GM21737 (cell line): ENCODE measurements at regions not wholly inside any gene's neighbourhood (a gene's known extent, or its start where the extent isn't known, plus 50 kb on each side); places are given as distances from the start of the nearest gene placed in this dataset.
"Not testable (repeated sequence)": the region's sequence is repeated elsewhere in the genome, so short reads cannot be mapped to it uniquely, and the experiment has no call there.

Experiments used
- ATAC-seq: cut with Tn5 transposase; IDR thresholded peaks from one replicate; pipeline ENCODE4 v1.9.1; 2021; ENCODE audit warnings: mild to moderate bottlenecking, moderate library complexity; ENCODE audit not compliant: unreplicated experiment

DNA sequence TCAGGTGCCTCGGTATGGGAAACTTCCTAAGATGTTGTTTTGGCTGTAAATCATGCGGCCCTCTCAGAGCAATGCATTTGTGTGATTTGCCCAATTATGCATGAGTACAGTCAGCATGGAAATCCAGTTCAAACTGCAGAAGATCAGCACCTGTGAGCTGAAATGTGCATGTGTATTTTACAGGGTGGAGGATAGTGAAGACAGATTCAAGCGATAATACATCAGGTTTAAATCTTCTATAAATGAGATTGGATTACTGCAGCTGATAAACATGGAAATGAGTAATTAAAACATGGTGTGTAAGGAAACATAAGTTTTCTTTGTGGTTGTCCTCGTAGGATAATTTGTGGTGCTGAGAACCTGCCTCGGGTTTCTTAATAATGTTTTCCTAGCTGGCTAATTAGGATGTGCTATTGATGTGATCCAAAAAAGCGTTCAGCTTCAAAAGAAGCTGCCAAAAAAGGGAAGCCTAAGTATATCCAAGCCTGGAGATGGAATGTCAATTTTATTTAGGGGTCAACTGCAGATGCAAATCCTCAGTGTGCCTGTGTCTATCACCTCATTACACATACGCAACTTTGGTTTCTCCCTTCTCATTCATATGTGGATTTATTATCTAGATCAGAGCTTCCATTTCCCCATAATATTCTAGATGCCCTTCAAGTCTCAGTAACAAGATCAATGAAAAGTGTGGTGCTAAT, 117.1 kb upstream of the CCDC28A start:
- ATAC-seq, result no peak

GRCh38 chr6:138657065-138657425, 116.5 kb upstream of the CCDC28A start:
- no peak for ATAC-seq

DNA sequence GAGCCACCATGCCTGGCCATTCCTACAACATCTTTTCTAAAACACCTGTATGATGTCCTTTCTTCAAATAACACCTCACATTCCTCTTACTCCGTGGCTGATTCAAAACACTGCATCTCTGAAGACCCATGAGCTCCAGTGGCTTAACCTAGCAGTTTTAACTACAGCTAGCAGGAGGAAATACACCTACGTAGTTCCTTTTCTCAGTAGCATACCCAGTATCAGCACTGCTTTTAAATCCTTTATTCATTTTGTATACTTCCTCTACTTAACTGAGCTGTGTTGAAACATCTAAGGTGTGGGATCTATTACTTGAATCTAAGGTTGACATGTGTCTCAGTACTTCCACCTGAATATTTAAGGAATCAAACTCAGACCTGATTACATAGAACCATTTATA, 113.6 kb upstream of the CCDC28A start:
- no peak for ATAC-seq

DNA sequence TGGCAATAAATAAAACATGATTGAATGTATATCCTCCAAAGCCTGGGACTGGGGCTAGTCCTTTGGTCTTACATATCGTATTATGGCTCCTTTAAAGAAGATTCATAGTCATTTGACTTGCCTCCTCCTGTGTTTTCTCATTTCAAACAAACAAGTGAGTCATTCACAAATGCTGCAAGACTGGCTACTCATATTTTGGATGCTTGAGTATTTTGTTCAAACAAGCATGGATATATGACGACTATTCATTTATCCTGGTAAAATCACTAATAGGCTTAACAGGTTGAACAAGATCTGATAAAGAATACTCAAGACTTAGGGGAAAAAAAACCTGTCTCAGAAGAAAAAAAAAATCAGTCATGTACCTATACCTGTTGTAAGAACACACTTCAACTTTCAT, 111.1 kb upstream of the CCDC28A start:
- ATAC-seq, result no peak

DNA sequence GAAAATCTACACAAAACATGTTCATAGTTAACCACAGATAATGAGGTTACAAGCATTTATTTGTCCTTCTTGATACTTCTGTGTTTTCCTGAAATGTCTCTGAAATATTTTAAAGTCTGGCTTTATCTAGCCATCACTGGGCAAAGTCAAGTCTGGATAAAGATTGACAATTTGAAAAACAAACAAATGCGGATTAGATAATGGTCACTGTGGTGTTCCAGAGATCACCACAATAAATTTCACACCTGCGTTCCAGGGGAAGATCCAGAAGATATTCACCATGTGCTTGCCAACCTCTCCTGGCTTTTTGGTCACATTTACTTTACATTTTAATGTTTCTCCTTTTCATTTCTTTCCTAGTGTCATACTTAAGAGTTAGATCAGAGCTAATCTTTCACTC, 109.7 kb upstream of the CCDC28A start:
- no peak for ATAC-seq

GRCh38 chr6:138664745-138665144, 108.8 kb upstream of the CCDC28A start:
- ATAC-seq, result no peak

GRCh38 chr6:138666636-138667035, 106.9 kb upstream of the CCDC28A start:
- ATAC-seq, result no peak

DNA sequence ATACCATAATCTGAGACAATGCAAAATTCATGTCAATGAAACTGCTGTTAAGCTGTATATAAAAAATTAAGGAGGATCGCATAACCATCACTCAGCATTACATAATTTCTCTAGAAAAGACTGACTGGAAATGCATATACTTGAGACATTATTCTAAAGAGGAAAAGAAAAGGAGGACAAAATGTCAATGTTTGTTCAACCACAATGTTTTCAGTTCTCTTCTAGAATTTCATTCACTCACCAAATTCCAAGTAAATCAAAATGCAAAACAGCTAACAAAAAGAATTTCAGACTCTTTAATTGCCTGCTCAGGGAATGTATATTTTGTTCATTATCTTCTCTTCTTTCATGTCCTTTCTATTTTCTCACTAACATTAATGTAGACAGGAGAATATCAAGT, 106.2 kb upstream of the CCDC28A start:
- no peak for ATAC-seq

DNA sequence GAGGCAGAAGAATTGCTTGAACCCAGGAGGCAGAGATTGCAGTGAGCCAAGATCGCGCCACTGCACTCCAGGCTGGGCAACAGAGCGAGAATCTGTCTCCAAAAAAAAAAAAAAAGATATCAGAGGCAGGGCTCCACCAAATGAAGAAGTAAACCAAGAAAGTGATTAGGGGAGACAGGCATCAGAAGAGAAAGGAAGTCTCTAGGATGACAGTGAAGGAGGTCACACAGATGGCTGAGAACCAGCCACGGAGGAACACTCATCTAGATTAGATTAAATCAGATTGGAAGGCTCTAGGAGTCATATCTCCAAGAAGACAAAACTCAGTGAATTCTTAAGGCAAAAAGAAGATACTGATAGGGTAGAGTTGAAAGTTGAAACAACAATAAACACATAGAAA, 102.2 kb upstream of the CCDC28A start:
- ATAC-seq, result no peak

GRCh38 chr6:138673346-138674014, 100.1 kb upstream of the CCDC28A start:
- ATAC-seq, result no peak

DNA sequence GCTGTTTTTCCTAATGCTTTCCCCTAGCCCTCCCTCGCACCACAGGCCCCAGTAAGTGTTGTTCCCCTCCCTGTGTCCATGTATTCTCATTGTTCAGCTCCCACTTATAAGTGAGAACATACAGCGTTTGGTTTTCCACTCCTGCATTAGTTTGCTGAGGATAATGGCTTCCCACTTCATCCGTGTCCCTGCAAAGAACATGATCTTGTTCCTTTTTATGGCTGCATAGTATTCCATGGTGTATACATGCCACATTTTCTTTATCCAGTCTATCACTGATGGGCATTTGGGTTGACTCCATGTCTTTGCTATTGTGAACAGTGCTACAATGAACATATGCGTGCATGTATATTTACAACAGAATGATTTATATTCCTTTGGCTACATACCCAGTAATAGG, 99.1 kb upstream of the CCDC28A start:
- not testable (repeated sequence) for ATAC-seq

DNA sequence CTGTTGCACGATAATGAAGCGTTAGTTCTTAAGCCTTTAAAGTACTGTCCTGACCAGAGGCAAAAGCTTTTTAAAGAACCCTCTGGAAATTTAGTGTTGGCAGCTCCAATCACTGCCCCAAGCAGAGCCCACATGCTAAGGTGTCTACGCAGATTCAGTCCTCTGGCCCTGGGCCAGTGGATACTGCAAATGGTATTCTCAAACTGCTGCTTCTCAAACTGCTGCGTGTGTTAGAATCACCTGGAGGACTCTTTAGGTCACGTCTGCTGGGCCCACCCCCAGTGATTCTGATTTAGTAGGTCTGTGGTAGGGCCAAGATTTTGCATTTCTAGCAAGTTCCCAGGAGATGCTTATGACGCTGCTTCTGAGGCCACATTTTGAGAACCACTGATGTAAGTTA, 96.0 kb upstream of the CCDC28A start:
- ATAC-seq, result no peak

- no peak for ATAC-seq
Measured at GRCh38 chr6:138678168-138678567, 95.4 kb upstream of the CCDC28A start.

DNA sequence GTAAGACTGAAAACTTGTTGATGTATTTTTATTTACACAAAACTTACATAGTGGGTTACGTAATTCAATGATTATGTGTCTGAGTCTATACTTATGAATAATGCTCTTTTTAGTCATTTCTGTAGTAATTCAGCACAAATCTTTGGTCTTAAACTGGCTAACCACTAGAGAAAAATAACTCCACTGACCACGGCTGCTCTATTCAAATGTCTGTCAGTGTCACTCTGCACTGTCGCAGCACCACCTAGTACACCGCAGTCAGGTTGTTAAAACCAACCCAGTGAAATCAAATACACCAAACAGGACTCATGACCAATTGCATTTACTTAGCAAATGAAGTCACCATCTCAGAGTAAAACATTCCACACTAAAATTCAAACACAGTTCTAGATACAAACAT, 93.5 kb upstream of the CCDC28A start:
- ATAC-seq, result no peak

DNA sequence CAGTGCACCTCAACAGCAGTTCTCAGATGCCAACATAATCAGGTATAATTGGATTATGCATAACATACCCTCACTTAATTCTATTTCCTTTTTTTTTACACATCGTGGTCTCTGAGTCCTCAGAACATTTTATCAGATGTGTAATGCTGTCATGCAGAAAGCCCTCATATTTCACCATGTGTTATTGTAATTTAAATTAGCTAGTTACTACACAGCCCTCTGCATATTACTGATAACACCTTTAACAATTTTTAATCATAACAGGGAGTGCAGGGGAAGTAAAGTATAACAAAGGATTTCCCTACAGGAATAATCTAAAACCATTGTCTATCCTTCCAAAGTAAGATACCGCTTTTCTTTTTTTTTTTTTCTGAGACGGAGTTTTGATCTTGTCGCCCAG, 91.9 kb upstream of the CCDC28A start:
- ATAC-seq, result no peak

GRCh38 chr6:138682704-138683527, 90.7 kb upstream of the CCDC28A start:
- no peak for ATAC-seq

- ATAC-seq, result no peak
Measured at GRCh38 chr6:138685257-138685656, 88.3 kb upstream of the CCDC28A start.

DNA sequence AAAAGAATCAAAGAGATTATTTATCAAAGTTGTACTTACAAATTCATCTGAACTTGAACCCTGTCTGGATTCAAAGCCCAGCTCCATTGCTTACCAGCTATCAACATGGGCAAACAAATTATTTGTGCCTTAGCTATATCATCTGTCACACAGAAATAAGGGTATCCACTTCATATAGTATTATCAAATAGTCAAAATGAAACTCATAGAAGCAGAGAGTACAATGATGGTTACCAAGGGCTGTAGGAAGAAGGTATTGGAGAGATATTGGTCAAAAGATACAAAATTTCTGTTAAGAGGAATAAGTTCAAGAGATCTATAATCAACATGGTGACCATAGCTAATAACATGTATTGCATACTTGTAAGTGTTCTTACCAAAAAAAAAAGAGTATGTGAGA, 87.8 kb upstream of the CCDC28A start:
- ATAC-seq, result no peak

GRCh38 chr6:138688580-138688979, 85.0 kb upstream of the CCDC28A start:
- no peak for ATAC-seq

- no peak for ATAC-seq
Measured at GRCh38 chr6:138689849-138690248, 83.7 kb upstream of the CCDC28A start.

DNA sequence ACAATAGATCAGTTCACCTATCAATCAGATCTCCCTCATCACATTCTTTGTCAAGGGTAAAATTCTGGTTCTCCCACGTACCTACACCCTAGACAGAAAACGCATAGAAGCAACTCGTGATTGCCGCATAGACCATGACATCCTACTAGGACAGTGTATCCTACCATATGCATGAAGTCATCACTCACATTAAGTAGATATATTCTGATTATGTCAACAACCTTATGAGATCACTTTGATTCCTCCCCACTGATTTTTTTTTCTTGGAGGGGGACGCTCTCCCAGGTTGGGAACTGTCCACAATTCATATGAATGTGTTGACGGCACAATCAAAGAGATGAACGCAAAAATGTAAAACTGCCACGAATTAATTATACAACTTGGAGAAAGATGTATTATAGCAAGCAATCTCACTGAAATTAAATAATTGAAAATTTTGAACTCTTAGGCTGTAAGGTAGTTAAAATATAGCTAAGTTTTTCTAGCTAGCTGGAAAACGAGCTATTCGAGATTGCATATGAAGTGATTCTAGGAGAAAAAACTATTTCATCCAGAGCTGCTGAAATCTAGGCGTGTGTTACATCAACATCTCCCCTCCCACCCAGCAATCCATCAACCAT, 82.5 kb upstream of the CCDC28A start:
- ATAC-seq, result no peak
